ENCODE measurements at regions not wholly inside any gene's neighbourhood (a gene's known extent, or its start where the extent isn't known, plus 50 kb on each side); places are given as distances from the start of the nearest gene placed in this dataset.

DNA sequence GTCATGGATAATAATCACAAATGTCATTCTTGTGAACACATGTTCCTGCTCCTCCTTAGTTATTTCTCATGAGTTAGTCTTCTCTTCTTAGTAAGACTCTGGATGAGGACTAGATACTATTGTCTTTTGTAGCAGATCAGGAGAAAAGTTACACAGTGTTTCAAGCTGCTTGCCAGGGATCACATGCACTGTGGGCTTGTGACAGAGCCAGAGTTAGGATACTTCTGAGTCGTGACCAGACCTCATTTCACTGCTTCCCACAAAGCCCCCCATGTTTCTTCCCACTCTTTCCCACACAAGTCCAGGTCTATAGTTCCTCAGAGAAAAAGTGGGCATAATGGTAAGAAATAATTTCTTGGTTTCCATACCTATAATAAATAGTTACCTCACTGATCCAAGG, 80.2 kb upstream of the LRATD1 start:
- no peak overlapping the region for H3K4me3 ChIP-seq (ENCODE audit: control insufficient read depth, low read depth, low read length)
- TF ChIP-seq, protein P1, sequence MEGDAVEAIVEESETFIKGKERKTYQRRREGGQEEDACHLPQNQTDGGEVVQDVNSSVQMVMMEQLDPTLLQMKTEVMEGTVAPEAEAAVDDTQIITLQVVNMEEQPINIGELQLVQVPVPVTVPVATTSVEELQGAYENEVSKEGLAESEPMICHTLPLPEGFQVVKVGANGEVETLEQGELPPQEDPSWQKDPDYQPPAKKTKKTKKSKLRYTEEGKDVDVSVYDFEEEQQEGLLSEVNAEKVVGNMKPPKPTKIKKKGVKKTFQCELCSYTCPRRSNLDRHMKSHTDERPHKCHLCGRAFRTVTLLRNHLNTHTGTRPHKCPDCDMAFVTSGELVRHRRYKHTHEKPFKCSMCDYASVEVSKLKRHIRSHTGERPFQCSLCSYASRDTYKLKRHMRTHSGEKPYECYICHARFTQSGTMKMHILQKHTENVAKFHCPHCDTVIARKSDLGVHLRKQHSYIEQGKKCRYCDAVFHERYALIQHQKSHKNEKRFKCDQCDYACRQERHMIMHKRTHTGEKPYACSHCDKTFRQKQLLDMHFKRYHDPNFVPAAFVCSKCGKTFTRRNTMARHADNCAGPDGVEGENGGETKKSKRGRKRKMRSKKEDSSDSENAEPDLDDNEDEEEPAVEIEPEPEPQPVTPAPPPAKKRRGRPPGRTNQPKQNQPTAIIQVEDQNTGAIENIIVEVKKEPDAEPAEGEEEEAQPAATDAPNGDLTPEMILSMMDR (conservative IDR thresholded peaks at IDR 0.05; ENCODE audit: control insufficient read depth, insufficient read depth, low read depth, low read length): no peak
- DNase-seq (ENCODE audit: low read depth): no peak

DNA sequence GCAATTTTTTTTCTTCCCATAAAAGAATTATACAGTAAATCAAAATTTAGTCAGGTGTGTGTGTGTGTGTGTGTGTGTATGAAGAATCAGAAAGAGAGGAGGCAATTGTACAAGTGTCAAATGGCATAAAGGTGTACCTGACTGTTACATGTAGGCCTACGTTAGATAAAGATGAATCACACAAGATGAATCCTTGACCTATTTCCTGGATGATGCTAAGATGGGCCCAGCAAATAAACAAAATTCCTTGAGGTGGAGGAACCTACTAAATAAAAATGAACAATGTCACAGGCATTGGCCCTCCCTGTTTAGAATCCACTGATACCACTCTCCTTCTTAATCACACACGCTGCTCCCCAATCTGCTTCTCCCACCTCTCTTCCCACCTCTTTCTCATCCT, 79.7 kb upstream of the LRATD1 start:
- TF ChIP-seq, protein P1 (conservative IDR thresholded peaks at IDR 0.05; ENCODE audit: control insufficient read depth, insufficient read depth, low read depth, low read length): no peak
- no peak for DNase-seq (ENCODE audit: low read depth)
- no peak overlapping the region for H3K4me3 ChIP-seq (ENCODE audit: control insufficient read depth, low read depth, low read length)

GRCh38 chr2:14554849-14555545, 77.5 kb upstream of the LRATD1 start:
- TF ChIP-seq, protein P1 (conservative IDR thresholded peaks at IDR 0.05; ENCODE audit: control insufficient read depth, insufficient read depth, low read depth, low read length): no peak
- DNase-seq (ENCODE audit: low read depth): no peak
- H3K4me3 ChIP-seq (ENCODE audit: control insufficient read depth, low read depth, low read length): no peak overlapping the region

DNA sequence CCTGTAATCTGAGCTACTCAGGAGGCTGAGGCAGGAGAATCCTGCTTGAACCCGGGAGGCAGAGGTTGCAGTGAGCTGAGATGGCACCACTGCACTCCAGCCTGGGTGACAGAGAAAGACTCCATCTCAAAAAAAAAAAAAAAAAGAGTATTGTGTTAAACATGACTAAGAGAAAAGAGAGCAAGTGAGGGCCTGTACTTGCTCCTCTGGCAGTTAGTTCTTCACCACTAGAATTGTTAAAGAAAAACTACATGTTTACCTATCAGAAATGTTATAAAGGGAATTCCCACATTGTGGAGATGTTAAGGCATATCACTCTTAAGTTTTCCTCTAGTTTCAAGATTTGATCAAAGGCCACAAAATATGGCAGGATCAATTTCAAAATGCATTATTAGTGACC, 75.4 kb upstream of the LRATD1 start:
- DNase-seq (ENCODE audit: low read depth): no peak
- H3K4me3 ChIP-seq (ENCODE audit: control insufficient read depth, low read depth, low read length): no peak overlapping the region
- TF ChIP-seq, protein P1 (conservative IDR thresholded peaks at IDR 0.05; ENCODE audit: control insufficient read depth, insufficient read depth, low read depth, low read length): no peak

DNA sequence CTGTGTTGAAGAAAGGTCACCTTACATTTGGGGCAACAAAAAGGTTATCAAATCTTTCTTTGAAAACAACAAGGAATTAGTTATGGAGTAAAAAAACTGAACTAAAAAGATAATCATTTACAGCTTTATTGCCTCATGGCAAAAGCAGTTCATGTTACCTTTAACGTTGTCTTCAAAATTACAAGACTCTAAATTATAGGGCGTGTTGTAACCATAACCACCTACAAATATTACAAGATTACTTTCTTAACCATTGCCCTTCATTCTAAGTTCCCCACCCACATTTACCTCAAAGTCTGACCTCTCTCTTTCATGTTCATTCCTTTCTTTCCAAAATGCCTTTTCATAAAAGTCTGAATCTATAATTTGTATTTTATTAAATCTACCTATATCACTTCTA, 74.6 kb upstream of the LRATD1 start:
- DNase-seq (ENCODE audit: low read depth): no peak
- TF ChIP-seq, protein P1 (conservative IDR thresholded peaks at IDR 0.05; ENCODE audit: control insufficient read depth, insufficient read depth, low read depth, low read length): no peak
- no peak overlapping the region for H3K4me3 ChIP-seq (ENCODE audit: control insufficient read depth, low read depth, low read length)

- TF ChIP-seq, protein P1 (conservative IDR thresholded peaks at IDR 0.05; ENCODE audit: control insufficient read depth, insufficient read depth, low read depth, low read length): no peak
- peak; percentile 11 for DNase-seq (ENCODE audit: low read depth)
- no peak overlapping the region for H3K4me3 ChIP-seq (ENCODE audit: control insufficient read depth, low read depth, low read length)
Observed at GRCh38 chr2:14558335-14558919, 74.1 kb upstream of the LRATD1 start.

Data from fibroblast of mammary gland (primary cell).